GM12891 (cell line): ENCODE measurements at regions not wholly inside any gene's neighbourhood (a gene's known extent, or its start where the extent isn't known, plus 50 kb on each side); places are given as distances from the start of the nearest gene placed in this dataset.

Experiments
- POLR2A ChIP-seq: IDR thresholded peaks from 2 replicates; pipeline ENCODE4 v1.6.1; 2011; ENCODE audit warnings: low read depth, low read length, control low read depth
- POLR2AphosphoS5 ChIP-seq: IDR thresholded peaks from 2 replicates; pipeline ENCODE4 v1.6.1; 2011; ENCODE audit warnings: low read depth, low read length, control low read depth
- SPI1 ChIP-seq: IDR thresholded peaks from 2 replicates; pipeline ENCODE4 v1.6.1; 2011; ENCODE audit warnings: low read depth, low read length, control low read depth
- TAF1 ChIP-seq: IDR thresholded peaks from 2 replicates; pipeline ENCODE4 v1.6.1; 2011; ENCODE audit warnings: low read depth, low read length, control low read depth

DNA sequence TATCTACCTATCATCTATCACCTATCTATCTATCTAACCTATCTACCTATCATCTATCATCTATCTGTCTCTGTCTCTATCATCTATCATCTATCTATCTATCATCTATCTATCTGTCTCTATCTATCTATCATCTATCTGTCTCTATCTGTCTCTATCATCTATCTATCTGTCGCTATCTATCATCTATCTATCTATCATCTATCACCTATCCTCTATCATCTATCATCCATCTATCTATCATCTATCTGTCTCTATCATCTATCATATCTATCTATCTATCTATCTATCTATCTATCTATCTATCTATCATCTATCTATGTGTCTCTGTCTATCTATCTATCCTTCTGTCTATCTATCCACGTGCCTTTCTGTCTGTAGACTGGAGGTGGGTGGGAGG is 59.5 kb upstream of the FAM20C start:
- TF ChIP-seq POLR2AphosphoS5 (no peak), POLR2A (no peak), TAF1 (no peak), SPI1 (no peak)
